Prostate gland (tissue), 2 donors: ENCODE measurements at regions not wholly inside any gene's neighbourhood (a gene's known extent, or its start where the extent isn't known, plus 50 kb on each side); places are given as distances from the start of the nearest gene placed in this dataset.

ENCODE experiments used
- DNase-seq: peaks from one replicate; pipeline ENCODE4 v3.0.0-alpha.2; 2019; ENCODE audit warnings: low spot score
- H3K27ac ChIP-seq, 2 donors: fragments of 200-600 bp; sonication (generic); 2 replicates each; pipeline ENCODE4 v1.5.1; 2017 to 2019
- H3K27me3 ChIP-seq: fragments of 200-600 bp; sonication (generic); replicated peaks from 2 replicates; pipeline ENCODE4 v1.5.1; 2019; ENCODE audit not compliant: insufficient read depth
- H3K36me3 ChIP-seq, 2 donors: fragments of 200-600 bp; sonication (generic); 1 replicate in 1 of 2; 2 replicates in 1 of 2; pipeline versions ENCODE4 v1.5.1 to v1.8.1; 2017 to 2019
- H3K4me1 ChIP-seq: fragments of 200-600 bp; sonication (generic); replicated peaks from 2 replicates; pipeline ENCODE4 v1.5.1; 2019
- H3K4me3 ChIP-seq, 2 donors: fragments of 200-600 bp; sonication (generic); 2 replicates each; pipeline ENCODE4 v1.5.1; 2017 to 2019
- H3K9me3 ChIP-seq: fragments of 200-600 bp; sonication (generic); 2 replicates; pipeline ENCODE4 v1.5.1; 2017
- CTCF ChIP-seq, 4 experiments: fragments of 200-600 bp in 2 of 4; fragments of 450-650 bp in 2 of 4; sonication (generic) in 2 of 4; IDR thresholded peaks; 1 replicate in 3 of 4; 2 replicates in 1 of 4; pipeline ENCODE4 v1.5.1; 2016 to 2019; ENCODE audit warnings: antibody characterized with exemption in 4 of 4, mild to moderate bottlenecking in 2 of 4, moderate library complexity in 2 of 4
- POLR2A ChIP-seq: fragments of 450-650 bp; IDR thresholded peaks from one replicate; pipeline ENCODE4 v1.6.1; 2016; ENCODE audit warnings: antibody characterized with exemption, mild to moderate bottlenecking
- POLR2AphosphoS5 ChIP-seq: sonication (generic); formaldehyde crosslinking; IDR thresholded peaks from one replicate; pipeline ENCODE4 v1.6.1; 2017; ENCODE audit warnings: antibody characterized with exemption
- WGBS: methylation state at CpG from one replicate; pipeline ENCODE4 v1.1.5; 2018; 5-methylcytosine and 5-hydroxymethylcytosine counted together
- intact Hi-C: fragments of 100-400 bp; cut with DNase I; formaldehyde crosslinking; loops from one replicate; pipeline ENCODE4 v1.14.2; 2022

- 92% methylated on average over 19 of the region's 20 CpGs for WGBS
- H3K27me3 ChIP-seq: no peaks in the 10 kb centered on the region
- no peak for TF ChIP-seq CTCF (IDR thresholded peaks at IDR 0.05)
- no peak for TF ChIP-seq POLR2AphosphoS5
- no peak for TF ChIP-seq POLR2A
Measured at GRCh38 chr22:48662476-48663135, 1165.1 kb downstream of the BRD1 start.

GRCh38 chr22:48661984-48662383 lies 1165.7 kb downstream of the BRD1 start:
- intact Hi-C loops: no loop called here
- WGBS: 91% methylated on average over 7 of the region's 7 CpGs
- DNase-seq: no peak
- no peak overlapping the region for H3K27ac ChIP-seq
- H3K4me3 ChIP-seq: no peak overlapping the region
- no peaks in the 10 kb centered on the region for H3K9me3 ChIP-seq
- H3K4me1 ChIP-seq: no peaks in the 10 kb centered on the region
- TF ChIP-seq CTCF (IDR thresholded peaks at IDR 0.05) (no peak), POLR2A (no peak), POLR2AphosphoS5 (no peak)
- no peaks in the 10 kb centered on the region for H3K36me3 ChIP-seq
- no peaks in the 10 kb centered on the region for H3K27me3 ChIP-seq

More at GRCh38 chr22:48662476-48663135, 1165.1 kb downstream of the BRD1 start:
- Histone ChIP-seq H3K4me1 (no peaks in the 10 kb centered on the region), H3K4me3 (no peak overlapping the region), H3K9me3 (no peaks in the 10 kb centered on the region), H3K27ac (no peak overlapping the region), H3K36me3 (no peaks in the 10 kb centered on the region)
- no peak for DNase-seq
- intact Hi-C loops: no loop called here

GRCh38 chr22:48660790-48661740 lies 1166.6 kb downstream of the BRD1 start:
- Histone ChIP-seq H3K4me3 (no peak overlapping the region), H3K4me1 (no peaks in the 10 kb centered on the region), H3K27me3 (no peaks in the 10 kb centered on the region), H3K9me3 (no peaks in the 10 kb centered on the region), H3K27ac (no peak overlapping the region), H3K36me3 (no peaks in the 10 kb centered on the region)
- 82% methylated on average over 33 of the region's 33 CpGs for WGBS
- no peak for DNase-seq
- intact Hi-C loops: no loop called here
- TF ChIP-seq POLR2A (no peak), CTCF (IDR thresholded peaks at IDR 0.05) (no peak)

GRCh38 chr22:48660104-48660789 lies 1167.4 kb downstream of the BRD1 start:
- 76% methylated on average over 22 of the region's 22 CpGs for WGBS
- Histone ChIP-seq H3K27ac (no peak overlapping the region), H3K4me1 (no peaks in the 10 kb centered on the region), H3K36me3 (no peaks in the 10 kb centered on the region), H3K27me3 (no peaks in the 10 kb centered on the region), H3K4me3 (no peak overlapping the region), H3K9me3 (no peaks in the 10 kb centered on the region)
- DNase-seq: no peak
- intact Hi-C loops: no loop called here
- TF ChIP-seq CTCF (IDR thresholded peaks at IDR 0.05) (no peak), POLR2AphosphoS5 (no peak), POLR2A (no peak)
